Ishikawa (cell line): ENCODE measurements at regions not wholly inside any gene's neighbourhood (a gene's known extent, or its start where the extent isn't known, plus 50 kb on each side); places are given as distances from the start of the nearest gene placed in this dataset.

Experiments used
- CREB1 ChIP-seq: IDR thresholded peaks from 2 replicates; pipeline ENCODE4 v1.6.1; 2012; ENCODE audit warnings: low read depth
- EGR1 ChIP-seq: IDR thresholded peaks from 2 replicates; pipeline ENCODE4 v1.6.1; 2012
- EP300 ChIP-seq: IDR thresholded peaks from 2 replicates; pipeline ENCODE4 v1.6.1; 2012; ENCODE audit warnings: borderline replicate concordance
- RAD21 ChIP-seq: IDR thresholded peaks from 2 replicates; pipeline ENCODE4 v1.6.1; 2012; ENCODE audit warnings: low read depth
- REST ChIP-seq: IDR thresholded peaks from 2 replicates; pipeline ENCODE4 v1.6.1; 2012; ENCODE audit warnings: low read depth, mild to moderate bottlenecking
- TCF12 ChIP-seq: IDR thresholded peaks from 2 replicates; pipeline ENCODE4 v1.6.1; 2012; ENCODE audit warnings: low read depth
- TEAD4 ChIP-seq: IDR thresholded peaks from 2 replicates; pipeline ENCODE4 v1.6.1; 2012

GRCh38 chrX:45972636-45973035 is 572.6 kb downstream of the ZNF674 start:
- TF ChIP-seq TEAD4 (no peak), CREB1 (no peak), TCF12 (no peak), REST (no peak), RAD21 (no peak), EGR1 (no peak), EP300 (no peak)
